HG03066 (cell line): ENCODE measurements at regions not wholly inside any gene's neighbourhood (a gene's known extent, or its start where the extent isn't known, plus 50 kb on each side); places are given as distances from the start of the nearest gene placed in this dataset.

ENCODE experiments used
- ATAC-seq: cut with Tn5 transposase; IDR thresholded peaks from one replicate; pipeline ENCODE4 v1.9.1; 2021; ENCODE audit warnings: low read depth; ENCODE audit not compliant: unreplicated experiment

DNA sequence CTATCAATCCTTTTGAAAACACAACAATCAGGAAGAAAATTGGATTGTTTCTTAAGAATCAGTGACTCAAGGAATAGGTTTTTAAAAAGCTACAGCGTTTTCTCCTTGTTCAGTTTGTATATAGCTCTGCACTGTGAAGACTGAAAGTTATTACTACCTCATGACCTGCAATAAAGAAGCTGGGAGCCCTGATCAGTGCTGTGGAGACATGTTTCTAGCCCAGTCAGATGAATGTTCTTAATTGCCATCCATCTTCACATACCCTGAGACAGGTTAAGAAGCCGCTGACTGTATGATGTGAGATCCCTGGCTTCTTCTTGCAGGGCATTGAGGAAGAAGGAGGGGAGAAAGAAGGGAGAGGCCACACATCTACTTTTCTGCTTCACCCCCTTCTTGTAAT is 58.0 kb upstream of the VWC2 start:
- ATAC-seq = no peak

- no peak for ATAC-seq
Observed at GRCh38 chr7:49717547-49717946, 55.9 kb upstream of the VWC2 start.

- ATAC-seq = no peak
Observed at GRCh38 chr7:49718760-49719159, 54.7 kb upstream of the VWC2 start.

DNA sequence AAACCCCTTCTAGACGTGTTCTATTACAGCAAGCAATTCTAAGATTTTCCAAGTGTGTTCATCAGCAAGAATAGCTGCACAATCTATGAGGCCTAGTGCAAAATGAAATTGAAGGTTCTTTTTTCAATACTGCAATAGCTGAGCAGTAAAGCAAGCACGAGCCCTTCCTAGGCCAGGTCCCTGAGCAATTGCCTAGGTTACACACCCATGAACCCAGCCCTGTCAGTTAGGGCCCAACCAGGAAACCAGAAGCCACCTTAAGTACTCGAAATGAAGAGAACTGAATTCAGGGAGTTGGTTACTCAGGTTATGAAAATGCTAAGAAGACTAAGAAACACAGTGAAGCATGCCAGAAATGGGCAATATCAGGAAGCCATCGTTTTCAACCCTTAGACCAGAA is 52.0 kb upstream of the VWC2 start:
- no peak for ATAC-seq
